SK-N-SH (cell line): ENCODE measurements at regions not wholly inside any gene's neighbourhood (a gene's known extent, or its start where the extent isn't known, plus 50 kb on each side); places are given as distances from the start of the nearest gene placed in this dataset.

Experiments
- CTCF ChIA-PET: fragments of 300-600, 350-600 bp; formaldehyde crosslinking; extraction: SDS; loops from one replicate; lab custom pipeline; 2021; lab: Yijun Ruan, JAX
- POLR2A ChIA-PET: fragments of 350-600 bp; sonication (Branson Sonifier 250); formaldehyde crosslinking; extraction: SDS; loops from one replicate; lab custom pipeline; 2020; ENCODE audit warnings: antibody characterized with exemption, inconsistent platforms; lab: Yijun Ruan, JAX
- DNase-seq: peaks from one replicate; pipeline ENCODE4 v3.0.0; 2012
- H2AFZ ChIP-seq: fragments of 200-600 bp; sonication (generic); 2 replicates; pipeline ENCODE4 v1.8.1; 2016; ENCODE audit warnings: antibody characterized with exemption, mild to moderate bottlenecking, low read depth
- H3F3A ChIP-seq: fragments of 200-600 bp; sonication (generic); replicated peaks from 2 replicates; pipeline ENCODE3; 2016; ENCODE audit warnings: antibody characterized with exemption, mild to moderate bottlenecking; ENCODE audit not compliant: insufficient read depth
- H3K27ac ChIP-seq, 2 experiments: fragments of 200-500 bp in 1 of 2; fragments of 200-600 bp in 1 of 2; sonication (Bioruptor generic) in 1 of 2; sonication (generic), shearing (Covaris generic) in 1 of 2; 2 replicates each; pipeline versions ENCODE4 v1.5.1 to v1.6.1; 2014 to 2016; ENCODE audit warnings: low read depth in 2 of 2, inconsistent platforms in 1 of 2, low read length in 1 of 2, mild to moderate bottlenecking in 1 of 2, mixed read lengths in 1 of 2
- H3K27me3 ChIP-seq: fragments of 200-600 bp; sonication (generic), shearing (Covaris generic); 2 replicates; pipeline ENCODE4 v1.6.1; 2016; ENCODE audit warnings: mixed run types; ENCODE audit not compliant: insufficient read depth
- H3K36me3 ChIP-seq, 2 experiments: fragments of 200-500 bp in 1 of 2; fragments of 200-600 bp in 1 of 2; sonication (Bioruptor generic) in 1 of 2; sonication (generic) in 1 of 2; replicated peaks in 1 of 2; 2 replicates each; pipeline versions ENCODE3 to v1.5.1; 2014 to 2016; ENCODE audit warnings: low read length in 1 of 2, mild to moderate bottlenecking in 1 of 2; ENCODE audit not compliant: insufficient read depth in 2 of 2, control insufficient read depth in 1 of 2
- H3K4me1 ChIP-seq, 2 experiments: fragments of 200-500 bp in 1 of 2; fragments of 200-600 bp in 1 of 2; sonication (Bioruptor generic) in 1 of 2; sonication (generic), shearing (Covaris generic) in 1 of 2; 2 replicates each; pipeline versions ENCODE4 v1.5.1 to v1.6.1; 2014 to 2016; ENCODE audit warnings: low read depth in 1 of 2, low read length in 1 of 2, mixed run types in 1 of 2; ENCODE audit not compliant: insufficient read depth in 2 of 2, control insufficient read depth in 1 of 2
- H3K4me2 ChIP-seq: fragments of 200-600 bp; sonication (generic), shearing (Covaris generic); 2 replicates; pipeline ENCODE4 v1.6.1; 2017; ENCODE audit warnings: mixed run types
- H3K4me3 ChIP-seq, 2 experiments: fragments of 200-500 bp in 1 of 2; fragments of 200-600 bp in 1 of 2; sonication (Bioruptor generic) in 1 of 2; sonication (generic), shearing (Covaris generic) in 1 of 2; 2 replicates each; pipeline versions ENCODE4 v1.5.1 to v1.8.1; 2014 to 2016; ENCODE audit warnings: low read depth in 2 of 2, inconsistent platforms in 1 of 2, low read length in 1 of 2, mild to moderate bottlenecking in 1 of 2, mixed read lengths in 1 of 2, moderate library complexity in 1 of 2
- H3K79me2 ChIP-seq: fragments of 200-600 bp; sonication (generic); 2 replicates; pipeline ENCODE4 v1.8.1; 2017; ENCODE audit warnings: mild to moderate bottlenecking; ENCODE audit not compliant: insufficient read depth
- H3K9ac ChIP-seq: fragments of 200-600 bp; sonication (generic); 2 replicates; pipeline ENCODE4 v1.6.1; 2017; ENCODE audit warnings: mixed run types
- H3K9me2 ChIP-seq: fragments of 200-600 bp; sonication (generic); 2 replicates; pipeline ENCODE4 v1.6.1; 2017; ENCODE audit warnings: mixed run types
- H3K9me3 ChIP-seq: fragments of 200-600 bp; sonication (generic); 2 replicates; pipeline ENCODE4 v1.6.1; 2017; ENCODE audit warnings: mixed run types, mild to moderate bottlenecking, moderate library complexity
- H4K20me1 ChIP-seq: fragments of 200-600 bp; sonication (generic); 2 replicates; pipeline ENCODE4 v1.6.1; 2017; ENCODE audit warnings: mild to moderate bottlenecking, mixed run types; ENCODE audit not compliant: insufficient read depth
- EZH2phosphoT487 ChIP-seq: fragments of 200-600 bp; sonication (generic); IDR thresholded peaks from 2 replicates; pipeline ENCODE4 v1.6.1; 2017; ENCODE audit warnings: low read depth, mixed run types, mild to moderate bottlenecking, antibody characterized with exemption, moderate library complexity, borderline replicate concordance
- FOXM1 ChIP-seq: IDR thresholded peaks from 2 replicates; pipeline ENCODE4 v1.4.0; 2012; ENCODE audit warnings: low read depth, mild to moderate bottlenecking
- IRF3 ChIP-seq: fragments of 150-350 bp; IDR thresholded peaks from 2 replicates; pipeline ENCODE4 v1.6.1; 2016; ENCODE audit warnings: mild to moderate bottlenecking, low read depth, low read length
- MXI1 ChIP-seq: IDR thresholded peaks from 2 replicates; pipeline ENCODE4 v1.6.1; 2012; ENCODE audit warnings: mild to moderate bottlenecking, low read depth, low read length, improper control_type of control experiment
- NFIC ChIP-seq: IDR thresholded peaks from 2 replicates; pipeline ENCODE4 v1.4.0; 2012; ENCODE audit warnings: borderline replicate concordance
- RFX5 ChIP-seq: IDR thresholded peaks from 2 replicates; pipeline ENCODE4 v1.6.1; 2012; ENCODE audit warnings: mild to moderate bottlenecking, improper control_type of control experiment, low read length
- SMC3 ChIP-seq: IDR thresholded peaks from 2 replicates; pipeline ENCODE4 v1.6.1; 2012; ENCODE audit warnings: low read depth, low read length, improper control_type of control experiment
- USF2 ChIP-seq: fragments of 150-350 bp; IDR thresholded peaks from 2 replicates; pipeline ENCODE4 v1.6.1; 2017; ENCODE audit warnings: antibody characterized with exemption, low read length, low read depth, borderline replicate concordance
- YY1 ChIP-seq: IDR thresholded peaks from 2 replicates; pipeline ENCODE4 v1.4.0; 2012; ENCODE audit warnings: low read depth, mild to moderate bottlenecking
- ZBTB33 ChIP-seq: IDR thresholded peaks from 2 replicates; pipeline ENCODE4 v1.4.0; 2012; ENCODE audit warnings: low read depth, borderline replicate concordance
- WGBS: methylation state at CpG from one replicate; pipeline ENCODE4 v1.1.6; 2017; ENCODE audit warnings: low lambda C conversion rate; 5-methylcytosine and 5-hydroxymethylcytosine counted together
- TF ChIP-seq, protein P1 (sequence below): fragments of 200-600 bp; sonication (generic); IDR thresholded peaks from 2 replicates; pipeline ENCODE4 v1.6.1; 2017; ENCODE audit warnings: antibody characterized with exemption, mild to moderate bottlenecking, moderate library complexity

DNA sequence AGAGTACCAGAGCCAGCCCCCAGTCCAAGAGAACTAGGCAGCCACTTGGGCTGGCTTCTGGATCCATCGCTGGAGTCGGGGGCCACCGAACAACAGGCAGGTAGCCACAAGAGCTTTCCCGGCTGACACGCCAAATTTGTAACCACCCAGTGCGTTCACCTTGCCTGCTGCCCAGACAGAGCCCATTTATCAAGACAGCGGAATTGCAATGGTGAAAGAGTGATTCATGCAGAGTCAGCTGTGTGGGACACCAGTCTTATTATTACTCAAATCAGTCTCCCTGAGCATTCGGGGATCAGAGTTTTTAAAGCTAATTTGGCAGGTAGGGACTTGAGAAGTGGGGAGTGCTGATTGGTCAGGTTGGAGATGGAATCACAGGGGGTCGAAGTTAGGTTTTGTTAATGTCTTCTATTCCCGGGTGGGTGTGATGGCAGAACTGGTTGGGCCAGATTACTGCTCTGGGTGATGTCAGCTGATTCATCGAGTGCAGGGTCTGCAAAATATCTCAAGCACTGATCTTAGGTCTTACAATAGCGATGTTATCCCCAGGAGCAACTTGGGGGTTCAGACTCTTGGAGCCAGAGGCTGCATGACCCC, 64.3 kb downstream of the PDE6H start:
- POLR2A ChIA-PET = no interaction called here
- CTCF ChIA-PET = interaction anchor here (0.6 kb wide), 1 partner anchor 232 kb away, joined by 3 read pairs; no protein-coding TSS in a partner anchor
- Histone ChIP-seq H3K79me2 (no peaks in the 10 kb centered on the region), H4K20me1 (no peaks in the 10 kb centered on the region), H3K9me3 (no peaks in the 10 kb centered on the region), H3K4me3 (no peak overlapping the region), H3K4me2 (no peak overlapping the region), H3K27ac (no peak overlapping the region), H3K27me3 (peaks cover 4% of the 10 kb centered on the region; the same call in 1 of the 2 replicates), H3K9me2 (no peaks in the 10 kb centered on the region), H3K36me3 (no peaks in the 10 kb centered on the region), H2AFZ (no peak overlapping the region), H3F3A (no peaks in the 10 kb centered on the region), H3K9ac (no peak overlapping the region), H3K4me1 (no peaks in the 10 kb centered on the region)
- DNase-seq = no peak
- 3% methylated on average over 5 of the region's 12 CpGs for WGBS
- TF ChIP-seq, protein P1, sequence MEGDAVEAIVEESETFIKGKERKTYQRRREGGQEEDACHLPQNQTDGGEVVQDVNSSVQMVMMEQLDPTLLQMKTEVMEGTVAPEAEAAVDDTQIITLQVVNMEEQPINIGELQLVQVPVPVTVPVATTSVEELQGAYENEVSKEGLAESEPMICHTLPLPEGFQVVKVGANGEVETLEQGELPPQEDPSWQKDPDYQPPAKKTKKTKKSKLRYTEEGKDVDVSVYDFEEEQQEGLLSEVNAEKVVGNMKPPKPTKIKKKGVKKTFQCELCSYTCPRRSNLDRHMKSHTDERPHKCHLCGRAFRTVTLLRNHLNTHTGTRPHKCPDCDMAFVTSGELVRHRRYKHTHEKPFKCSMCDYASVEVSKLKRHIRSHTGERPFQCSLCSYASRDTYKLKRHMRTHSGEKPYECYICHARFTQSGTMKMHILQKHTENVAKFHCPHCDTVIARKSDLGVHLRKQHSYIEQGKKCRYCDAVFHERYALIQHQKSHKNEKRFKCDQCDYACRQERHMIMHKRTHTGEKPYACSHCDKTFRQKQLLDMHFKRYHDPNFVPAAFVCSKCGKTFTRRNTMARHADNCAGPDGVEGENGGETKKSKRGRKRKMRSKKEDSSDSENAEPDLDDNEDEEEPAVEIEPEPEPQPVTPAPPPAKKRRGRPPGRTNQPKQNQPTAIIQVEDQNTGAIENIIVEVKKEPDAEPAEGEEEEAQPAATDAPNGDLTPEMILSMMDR = no peak
- TF ChIP-seq SMC3 (no peak), EZH2phosphoT487 (no peak), RFX5 (no peak), USF2 (no peak), FOXM1 (no peak), ZBTB33 (no peak), YY1 (no peak), NFIC (no peak), MXI1 (no peak), IRF3 (no peak)
